Ramos (cell line): ENCODE measurements at regions not wholly inside any gene's neighbourhood (a gene's known extent, or its start where the extent isn't known, plus 50 kb on each side); places are given as distances from the start of the nearest gene placed in this dataset.
"Not testable (repeated sequence)": the region's sequence is repeated elsewhere in the genome, so short reads cannot be mapped to it uniquely, and the experiment has no call there.

Experiments used
- in situ Hi-C: fragments of 300-500 bp; cut with MboI; formaldehyde crosslinking; loops from one replicate; pipeline ENCODE4 v1.14.3; 2022; ENCODE audit warnings: low sequenced_read_pairs; ENCODE audit not compliant: unreplicated experiment

DNA sequence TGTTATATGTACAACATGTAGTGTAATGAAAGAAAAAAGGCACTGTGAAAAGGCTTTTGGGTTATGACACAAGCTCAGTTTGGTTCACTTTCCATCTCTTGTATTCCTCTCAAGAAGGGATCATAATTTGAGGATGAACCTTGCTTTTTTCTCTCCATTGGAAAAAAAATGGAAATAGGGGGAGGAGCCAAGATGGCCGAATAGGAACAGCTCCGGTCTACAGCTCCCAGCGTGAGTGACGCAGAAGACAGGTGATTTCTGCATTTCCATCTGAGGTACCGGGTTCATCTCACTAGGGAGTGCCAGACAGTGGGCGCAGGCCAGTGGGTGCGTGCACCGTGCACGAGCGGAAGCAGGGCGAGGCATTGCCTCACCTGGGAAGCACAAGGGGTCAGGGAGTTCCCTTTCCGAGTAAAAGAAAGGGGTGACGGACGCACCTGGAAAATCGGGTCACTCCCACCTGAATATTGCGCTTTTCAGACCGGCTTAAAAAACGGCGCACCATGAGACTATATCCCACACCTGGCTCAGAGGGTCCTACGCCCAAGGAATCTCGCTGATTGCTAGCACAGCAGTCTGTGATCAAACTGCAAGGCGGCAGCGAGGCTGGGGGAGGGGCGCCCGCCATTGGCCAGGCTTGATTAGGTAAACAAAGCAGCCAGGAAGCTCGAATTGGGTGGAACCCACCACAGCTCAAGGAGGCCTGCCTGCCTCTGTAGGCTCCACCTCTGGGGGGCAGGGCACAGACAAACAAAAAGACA is 49.9 kb upstream of the SETMAR start:
- in situ Hi-C loops: not testable (repeated sequence)
